Spleen (tissue), 11 donors: ENCODE measurements at regions not wholly inside any gene's neighbourhood (a gene's known extent, or its start where the extent isn't known, plus 50 kb on each side); places are given as distances from the start of the nearest gene placed in this dataset.

Experiments used
- DNase-seq: peaks from one replicate; pipeline ENCODE4 v3.0.0-alpha.2; 2020
- H3K27ac ChIP-seq, 8 donors: fragments of 200-600 bp; sonication (generic) in 7 of 8; 1 replicate in 4 of 8; 2 replicates in 4 of 8; pipeline versions ENCODE4 v1.5.0 to v1.8.0; 2016 to 2021; ENCODE audit warnings: inconsistent platforms in 4 of 8, mild to moderate bottlenecking in 4 of 8, moderate library complexity in 1 of 8
- H3K27me3 ChIP-seq, 7 donors: fragments of 200-600 bp; sonication (generic) in 6 of 7; replicated peaks in 1 of 7; 1 replicate in 4 of 7; 2 replicates in 3 of 7; pipeline versions ENCODE4 v1.5.0 to v1.8.0; 2016 to 2021; ENCODE audit warnings: inconsistent platforms in 3 of 7, mild to moderate bottlenecking in 1 of 7
- H3K36me3 ChIP-seq, 6 donors: fragments of 200-600 bp; sonication (generic) in 5 of 6; 1 replicate in 4 of 6; 2 replicates in 2 of 6; pipeline versions ENCODE4 v1.5.0 to v1.8.0; 2016 to 2021; ENCODE audit warnings: inconsistent platforms in 2 of 6
- H3K4me1 ChIP-seq, 6 donors: fragments of 200-600 bp; sonication (generic) in 5 of 6; 1 replicate in 3 of 6; 2 replicates in 3 of 6; pipeline versions ENCODE4 v1.5.0 to v1.8.0; 2016 to 2021; ENCODE audit warnings: inconsistent platforms in 3 of 6
- H3K4me3 ChIP-seq, 8 donors: fragments of 200-600 bp; sonication (generic) in 7 of 8; 1 replicate in 4 of 8; 2 replicates in 4 of 8; pipeline versions ENCODE4 v1.5.0 to v1.8.0; 2016 to 2021; ENCODE audit warnings: inconsistent platforms in 4 of 8, mild to moderate bottlenecking in 4 of 8, moderate library complexity in 2 of 8
- H3K9me3 ChIP-seq, 8 donors: fragments of 200-600 bp; sonication (generic) in 7 of 8; 1 replicate in 4 of 8; 2 replicates in 4 of 8; pipeline versions ENCODE4 v1.5.0 to v1.8.0; 2016 to 2021; ENCODE audit warnings: inconsistent platforms in 4 of 8
- POLR2A ChIP-seq, 3 donors: fragments of 450-650 bp; IDR thresholded peaks; one replicate each; pipeline ENCODE4 v1.5.1; 2017; ENCODE audit warnings: antibody characterized with exemption in 3 of 3, mild to moderate bottlenecking in 1 of 3
- POLR2AphosphoS5 ChIP-seq, 3 donors: sonication (generic); formaldehyde crosslinking; IDR thresholded peaks; one replicate each; pipeline ENCODE4 v1.5.1; 2017; ENCODE audit warnings: antibody characterized with exemption in 3 of 3
- WGBS, 5 donors: extraction: QIAGEN DNeasy Blood & Tissue Kit in 3 of 5; methylation state at CpG; one replicate each; pipeline versions ENCODE4 v1.1.5 to v1.1.7; 2013 to 2018; 5-methylcytosine and 5-hydroxymethylcytosine counted together
- intact Hi-C: fragments of 100-400 bp; cut with DNase I; formaldehyde crosslinking; loops from one replicate; pipeline ENCODE4 v1.15.0; 2023; ENCODE audit warnings: low total_unique reads
- TF ChIP-seq, protein P1 (sequence below), 11 experiments: fragments of 200-600 bp in 7 of 11; fragments of 450-650 bp in 4 of 11; sonication (generic) in 4 of 11; IDR thresholded peaks in 8 of 11; conservative IDR thresholded peaks in 3 of 11; 1 replicate in 7 of 11; 2 replicates in 4 of 11; pipeline versions ENCODE4 v1.4.0 to v1.8.0; 2016 to 2021; ENCODE audit warnings: antibody characterized with exemption in 11 of 11, inconsistent platforms in 4 of 11, mild to moderate bottlenecking in 1 of 11
- donor health status: healthy with polysubstance abuse.
- donor health status: DM: no; HTN: no; CAD: no; lungs with moderate emphysema.
- donor health status: DM: no; HTN: no; CAD: no.
- donor health status: Bipolar disorder and iron deficiency.
- donor health status: healthy.
- donor health status: DM: no; HTN: no; CAD: no.
- donor health status: DM: yes; HTN: yes; CAD: no.

DNA sequence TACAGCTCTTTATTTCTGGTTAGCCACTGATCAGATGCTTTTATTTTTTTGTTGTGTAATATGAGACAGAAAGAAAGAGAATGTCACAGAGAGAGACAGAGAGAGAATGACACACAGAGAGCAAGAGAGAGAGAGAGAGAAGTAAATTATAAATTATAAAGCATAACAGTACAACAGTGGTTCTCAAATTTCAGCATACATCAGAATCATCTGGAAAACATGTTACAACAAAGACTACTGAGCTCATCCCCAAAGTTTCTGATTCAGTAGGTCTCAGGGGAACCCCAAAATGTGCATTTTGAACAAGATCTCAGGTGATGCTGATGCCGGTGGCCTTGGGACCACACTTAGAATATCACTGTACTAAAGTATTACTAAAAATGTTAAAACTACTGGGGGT is 245.8 kb upstream of the DIAPH2 start:
- intact Hi-C loops, result no loop called here
- Histone ChIP-seq H3K9me3 (no peaks in the 10 kb centered on the region), H3K4me1 (no peaks in the 10 kb centered on the region), H3K27ac (no peak overlapping the region), H3K36me3 (no peaks in the 10 kb centered on the region), H3K27me3 (no peaks in the 10 kb centered on the region), H3K4me3 (no peak overlapping the region)
- no peak for DNase-seq
- TF ChIP-seq POLR2AphosphoS5 (IDR thresholded peaks at IDR 0.05) (no peak), POLR2A (IDR thresholded peaks at IDR 0.05) (no peak)
- TF ChIP-seq, protein P1, sequence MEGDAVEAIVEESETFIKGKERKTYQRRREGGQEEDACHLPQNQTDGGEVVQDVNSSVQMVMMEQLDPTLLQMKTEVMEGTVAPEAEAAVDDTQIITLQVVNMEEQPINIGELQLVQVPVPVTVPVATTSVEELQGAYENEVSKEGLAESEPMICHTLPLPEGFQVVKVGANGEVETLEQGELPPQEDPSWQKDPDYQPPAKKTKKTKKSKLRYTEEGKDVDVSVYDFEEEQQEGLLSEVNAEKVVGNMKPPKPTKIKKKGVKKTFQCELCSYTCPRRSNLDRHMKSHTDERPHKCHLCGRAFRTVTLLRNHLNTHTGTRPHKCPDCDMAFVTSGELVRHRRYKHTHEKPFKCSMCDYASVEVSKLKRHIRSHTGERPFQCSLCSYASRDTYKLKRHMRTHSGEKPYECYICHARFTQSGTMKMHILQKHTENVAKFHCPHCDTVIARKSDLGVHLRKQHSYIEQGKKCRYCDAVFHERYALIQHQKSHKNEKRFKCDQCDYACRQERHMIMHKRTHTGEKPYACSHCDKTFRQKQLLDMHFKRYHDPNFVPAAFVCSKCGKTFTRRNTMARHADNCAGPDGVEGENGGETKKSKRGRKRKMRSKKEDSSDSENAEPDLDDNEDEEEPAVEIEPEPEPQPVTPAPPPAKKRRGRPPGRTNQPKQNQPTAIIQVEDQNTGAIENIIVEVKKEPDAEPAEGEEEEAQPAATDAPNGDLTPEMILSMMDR (IDR thresholded peaks at IDR 0.05 in 8 of 11, conservative IDR thresholded peaks at IDR 0.05 in 3 of 11), result no peak
- 91 to 97% (median 92%) methylated on average over 1 of the region's 1 CpG for WGBS, 5 donors

DNA sequence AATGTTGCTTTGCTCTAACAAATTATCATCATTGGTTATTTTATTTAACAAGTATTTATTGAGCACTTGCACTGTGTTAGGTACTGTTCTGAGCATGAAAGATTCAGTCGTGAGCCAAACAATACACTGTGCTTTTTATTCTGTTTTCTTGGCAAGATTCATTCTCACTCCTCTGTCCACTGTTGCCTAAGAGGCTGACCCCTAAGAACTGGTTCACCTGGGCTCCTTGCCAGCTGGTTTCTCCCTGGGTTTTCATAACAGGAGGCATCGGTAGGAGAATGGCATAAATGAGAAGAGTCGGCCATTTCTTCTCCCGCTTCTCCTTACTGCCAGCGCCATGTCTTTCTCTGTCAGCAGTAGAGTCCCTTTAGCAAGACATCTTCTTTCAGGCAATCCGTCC is 243.7 kb upstream of the DIAPH2 start:
- no peak overlapping the region for H3K4me3 ChIP-seq
- H3K9me3 ChIP-seq, result no peaks in the 10 kb centered on the region
- DNase-seq, result no peak
- no peak overlapping the region for H3K27ac ChIP-seq
- WGBS, 5 donors, result 73 to 87% (median 81%) methylated on average over 6 of the region's 6 CpGs
- TF ChIP-seq POLR2A (IDR thresholded peaks at IDR 0.05), result no peak
- no peak for TF ChIP-seq POLR2AphosphoS5 (IDR thresholded peaks at IDR 0.05)
- H3K36me3 ChIP-seq, result no peaks in the 10 kb centered on the region
- no peaks in the 10 kb centered on the region for H3K27me3 ChIP-seq
- intact Hi-C loops, result no loop called here
- H3K4me1 ChIP-seq, result no peaks in the 10 kb centered on the region

DNA sequence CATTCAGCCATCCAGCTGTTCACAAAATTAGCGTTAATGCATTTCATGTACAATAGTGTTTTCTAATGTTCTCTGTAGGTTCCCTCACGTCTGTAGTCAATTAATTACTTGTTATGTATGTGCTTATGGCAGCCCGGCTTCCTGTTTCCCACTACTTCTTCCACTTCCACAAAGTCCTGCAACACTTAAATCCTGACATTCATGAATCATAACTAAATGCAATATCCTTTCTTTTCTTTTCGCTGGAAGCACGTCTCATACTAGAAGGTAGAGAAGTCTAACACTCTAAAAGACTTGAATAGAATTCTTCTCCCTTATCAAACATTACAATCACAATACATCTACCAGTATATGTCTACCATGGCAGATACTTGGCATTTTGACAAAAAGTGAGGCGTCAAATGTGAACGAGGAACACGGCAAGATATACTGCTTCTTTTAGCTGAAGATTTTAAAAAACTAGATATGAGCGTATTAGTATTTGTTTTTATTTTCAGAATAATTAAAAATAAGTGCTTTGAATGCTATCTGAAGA is 239.0 kb upstream of the DIAPH2 start:
- Histone ChIP-seq H3K36me3 (no peaks in the 10 kb centered on the region), H3K9me3 (no peaks in the 10 kb centered on the region), H3K4me3 (no peak overlapping the region), H3K27ac (no peak overlapping the region), H3K27me3 (no peaks in the 10 kb centered on the region), H3K4me1 (no peaks in the 10 kb centered on the region)
- DNase-seq, result no peak
- WGBS, 5 donors, result 24 to 49% (median 45%) methylated on average over 9 of the region's 9 CpGs
- intact Hi-C loops, result no loop called here
- no peak for TF ChIP-seq POLR2AphosphoS5 (IDR thresholded peaks at IDR 0.05)
- TF ChIP-seq, protein P1 (IDR thresholded peaks at IDR 0.05 in 8 of 11, conservative IDR thresholded peaks at IDR 0.05 in 3 of 11), result no peak
- TF ChIP-seq POLR2A (IDR thresholded peaks at IDR 0.05), result no peak

DNA sequence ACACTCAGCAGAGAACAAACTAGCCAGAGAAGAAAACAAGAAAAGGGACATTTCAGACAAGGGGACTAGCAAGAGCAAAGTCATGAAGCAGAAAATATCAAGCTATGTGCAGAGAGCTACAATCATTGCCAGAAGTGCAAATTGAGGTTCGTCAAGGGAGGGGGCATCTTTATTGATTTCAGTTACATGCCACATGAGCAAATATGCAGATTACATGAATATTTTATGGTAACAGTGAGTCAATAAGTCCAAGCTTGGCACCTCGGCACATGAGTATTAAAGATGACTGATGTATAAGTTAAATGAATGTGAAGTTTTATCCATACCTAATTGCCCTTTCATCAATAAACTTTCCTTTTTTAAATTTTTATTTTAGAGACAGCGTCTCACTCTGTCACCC is 238.1 kb upstream of the DIAPH2 start:
- 75 to 100% (median 88%) methylated on average over 3 of the region's 3 CpGs for WGBS, 5 donors
- intact Hi-C loops, result no loop called here

More for the DNA sequence above, 238.1 kb upstream of the DIAPH2 start:
- Histone ChIP-seq H3K4me1 (no peaks in the 10 kb centered on the region), H3K27ac (no peak overlapping the region), H3K27me3 (no peaks in the 10 kb centered on the region), H3K4me3 (no peak overlapping the region), H3K9me3 (no peaks in the 10 kb centered on the region), H3K36me3 (no peaks in the 10 kb centered on the region)
- no peak for DNase-seq
- TF ChIP-seq POLR2AphosphoS5 (IDR thresholded peaks at IDR 0.05) (no peak), POLR2A (IDR thresholded peaks at IDR 0.05) (no peak)
- TF ChIP-seq, protein P1 (IDR thresholded peaks at IDR 0.05 in 8 of 11, conservative IDR thresholded peaks at IDR 0.05 in 3 of 11), result no peak
